ENCODE measurements at regions not wholly inside any gene's neighbourhood (a gene's known extent, or its start where the extent isn't known, plus 50 kb on each side); places are given as distances from the start of the nearest gene placed in this dataset.
"Not testable (repeated sequence)": the region's sequence is repeated elsewhere in the genome, so short reads cannot be mapped to it uniquely, and the experiment has no call there.

DNA sequence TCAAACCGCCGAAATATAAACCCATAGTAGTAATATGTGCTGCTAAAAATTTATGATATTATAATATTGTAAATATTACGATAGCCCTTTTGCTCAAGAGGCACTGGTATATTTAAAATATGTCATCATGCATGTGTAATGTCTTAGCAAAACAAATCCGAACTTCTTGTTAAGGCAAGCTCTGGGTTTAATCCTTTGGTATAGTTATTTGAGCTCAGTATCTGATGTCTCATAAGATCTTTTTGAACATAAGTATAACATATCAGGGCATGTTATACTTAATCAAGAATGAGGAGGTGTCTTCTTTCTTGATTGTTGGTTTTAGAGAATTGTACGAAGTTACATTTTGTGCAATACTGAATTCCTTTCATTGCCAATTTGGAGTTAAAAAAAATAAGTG, 154.1 kb upstream of the CBLB start:
- DNase-seq (ENCODE audit: low read depth in 2 of 2), result no peak

- DNase-seq (ENCODE audit: low read depth in 2 of 2), result no peak
These were observed 156.4 kb upstream of the CBLB start for GRCh38 chr3:106025151-106025722.

- DNase-seq (ENCODE audit: low read depth in 2 of 2), result no peak
These were observed 161.3 kb upstream of the CBLB start for GRCh38 chr3:106029954-106030626.

DNA sequence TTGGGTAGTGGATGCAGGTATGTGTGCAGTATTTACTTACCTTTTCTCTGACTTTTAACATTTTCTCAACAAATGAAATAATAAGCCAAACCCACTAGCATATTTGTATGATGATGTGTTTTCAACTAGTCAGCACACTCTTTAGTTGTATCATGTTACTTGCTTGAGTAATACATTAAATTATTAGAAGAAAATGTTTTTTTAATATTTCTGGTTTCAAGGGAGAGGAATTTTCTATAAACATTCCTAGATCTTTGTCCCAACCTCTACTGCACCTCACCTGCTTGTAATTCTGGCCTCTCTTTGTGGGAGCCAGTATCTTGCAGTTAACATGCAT, 161.8 kb upstream of the CBLB start:
- DNase-seq (ENCODE audit: low read depth in 2 of 2), result no peak

- DNase-seq (ENCODE audit: low read depth in 2 of 2), result no peak
These were observed 163.7 kb upstream of the CBLB start for GRCh38 chr3:106032479-106032878.

GRCh38 chr3:106033654-106034053, 164.8 kb upstream of the CBLB start:
- no peak for DNase-seq (ENCODE audit: low read depth in 2 of 2)

- no peak for DNase-seq (ENCODE audit: low read depth in 2 of 2)
These were observed 165.5 kb upstream of the CBLB start for GRCh38 chr3:106034313-106034712.

DNA sequence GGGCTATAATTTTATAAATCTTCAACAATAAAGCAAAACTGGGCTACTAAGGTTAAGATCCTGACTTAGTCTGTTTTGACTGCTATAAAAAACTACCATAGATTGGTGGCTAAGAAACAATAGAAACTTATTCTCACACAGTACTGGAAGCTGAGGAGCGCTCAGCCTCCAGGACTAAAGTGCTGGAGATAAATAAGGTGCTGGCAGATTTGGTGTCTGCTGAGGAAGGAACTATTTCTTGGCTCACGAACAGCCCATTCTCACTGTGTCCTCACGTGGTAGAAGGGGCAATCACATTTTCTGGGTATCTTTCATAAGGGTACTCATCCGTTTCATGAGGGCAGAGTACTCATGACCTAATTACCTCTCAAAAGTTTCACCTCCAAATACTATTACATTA, 166.8 kb upstream of the CBLB start:
- no peak for DNase-seq (ENCODE audit: low read depth in 2 of 2)

- DNase-seq (ENCODE audit: low read depth in 2 of 2), result no peak
These were observed 167.9 kb upstream of the CBLB start for GRCh38 chr3:106036696-106037095.

GRCh38 chr3:106047221-106047620, 178.4 kb upstream of the CBLB start:
- no peak for DNase-seq (ENCODE audit: low read depth in 2 of 2)

DNA sequence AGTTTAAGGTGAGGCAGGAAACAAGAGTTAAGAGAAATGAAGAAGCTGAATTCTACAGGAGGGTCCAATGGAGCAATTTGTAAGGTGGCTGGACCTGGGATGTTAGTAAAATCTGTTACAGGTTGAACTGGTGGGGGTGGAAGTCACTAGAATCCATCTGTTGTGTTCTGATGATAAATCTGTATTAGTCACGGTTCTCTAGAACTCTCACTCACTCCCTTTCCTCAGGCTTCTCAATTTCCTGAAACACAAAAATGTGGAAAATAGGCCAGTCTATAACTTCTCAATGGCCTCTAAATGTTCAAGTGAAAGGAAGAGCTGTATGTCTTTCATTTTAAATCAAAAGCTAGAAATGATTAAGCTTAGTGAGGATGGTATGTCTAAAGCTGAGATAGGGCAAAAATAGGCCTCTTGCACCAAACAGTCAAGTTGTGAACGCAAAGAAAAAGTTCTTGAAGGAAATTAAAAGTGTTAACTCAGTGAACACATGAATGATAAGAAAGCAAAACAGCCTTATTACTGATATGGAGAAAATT, 180.2 kb upstream of the CBLB start:
- DNase-seq (ENCODE audit: low read depth in 2 of 2), result no peak

DNA sequence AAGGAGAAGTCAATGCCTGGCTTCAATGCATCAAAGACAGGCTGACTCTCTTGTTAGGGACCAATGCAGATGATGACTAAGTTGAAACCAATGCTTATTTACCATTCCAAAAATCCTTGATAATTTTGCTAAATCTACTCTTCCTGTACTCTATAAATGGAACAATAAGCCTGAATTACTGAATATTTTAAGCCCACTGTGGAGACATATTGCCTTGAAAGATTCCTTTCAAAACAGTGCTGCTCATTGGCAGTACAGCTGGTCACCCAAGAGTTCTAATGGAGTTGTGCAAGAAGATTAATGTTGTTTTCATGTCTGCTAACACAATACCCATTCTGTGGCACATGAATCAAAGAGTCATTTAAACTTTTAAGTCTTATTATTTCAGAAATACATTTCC, 181.0 kb upstream of the CBLB start:
- no peak for DNase-seq (ENCODE audit: low read depth in 2 of 2)

DNA sequence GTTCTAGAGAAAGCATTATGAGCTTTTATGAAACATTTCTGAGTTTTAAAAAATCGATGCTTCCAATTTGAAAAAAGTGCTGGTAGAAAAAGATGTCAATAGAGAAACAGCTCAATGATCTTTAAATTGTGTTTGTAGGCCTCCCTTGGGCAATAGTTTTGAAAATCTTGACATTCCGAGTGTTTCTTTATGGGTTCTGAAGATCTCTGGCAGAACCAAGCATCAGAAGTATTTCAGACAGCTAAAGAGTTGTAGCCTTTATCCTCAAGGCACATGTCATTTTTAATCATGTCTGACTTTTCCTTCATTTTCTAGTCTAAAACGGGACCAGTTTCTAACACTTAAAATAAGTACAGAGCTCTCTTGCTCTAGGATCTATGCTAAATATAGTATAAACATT, 188.1 kb upstream of the CBLB start:
- no peak for DNase-seq (ENCODE audit: low read depth in 2 of 2)

GRCh38 chr3:106058475-106058874, 189.7 kb upstream of the CBLB start:
- no peak for DNase-seq (ENCODE audit: low read depth in 2 of 2)

- no peak for DNase-seq (ENCODE audit: low read depth in 2 of 2)
These were observed 191.2 kb upstream of the CBLB start for GRCh38 chr3:106059953-106060517.

DNA sequence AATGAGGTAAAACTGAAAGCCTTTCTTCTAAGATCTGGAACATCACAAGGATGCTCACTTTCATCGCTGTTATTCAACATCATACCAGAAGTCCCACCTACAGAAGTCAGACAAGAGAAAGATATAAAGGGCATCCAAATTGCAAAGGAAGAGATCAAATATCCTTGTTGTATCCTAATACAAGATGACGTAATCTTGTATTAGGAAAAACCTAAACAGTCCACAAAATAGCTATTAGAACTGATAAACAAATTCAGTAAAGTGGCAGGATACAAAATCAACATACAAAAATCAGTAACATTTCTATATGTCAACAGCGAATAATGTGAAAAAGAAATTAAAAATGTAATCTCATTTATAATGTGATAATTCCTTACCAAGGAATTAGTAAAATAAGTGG, 195.1 kb upstream of the CBLB start:
- DNase-seq (ENCODE audit: low read depth in 2 of 2), result no peak

DNA sequence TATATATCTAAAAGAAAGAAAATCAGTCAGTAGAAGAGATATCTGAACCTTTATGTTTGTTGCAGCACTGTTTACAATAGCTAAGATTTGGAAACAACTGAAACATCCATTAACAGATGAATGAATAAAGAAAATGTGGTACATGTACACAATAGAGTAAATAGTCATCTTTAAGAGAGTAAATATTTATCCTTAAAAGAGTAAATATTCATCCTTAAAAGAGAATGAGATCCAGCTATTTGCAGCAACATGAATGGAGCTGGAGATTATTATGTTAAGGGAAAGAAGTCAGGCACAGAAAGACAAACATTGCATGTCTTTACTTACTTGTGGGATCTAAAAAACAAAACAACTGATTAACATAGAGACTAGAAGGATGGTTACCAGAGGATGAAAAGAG, 197.0 kb upstream of the CBLB start:
- no peak for DNase-seq (ENCODE audit: low read depth in 2 of 2)

- DNase-seq (ENCODE audit: low read depth in 2 of 2), result no peak
These were observed 198.9 kb upstream of the CBLB start for GRCh38 chr3:106067711-106068110.

DNA sequence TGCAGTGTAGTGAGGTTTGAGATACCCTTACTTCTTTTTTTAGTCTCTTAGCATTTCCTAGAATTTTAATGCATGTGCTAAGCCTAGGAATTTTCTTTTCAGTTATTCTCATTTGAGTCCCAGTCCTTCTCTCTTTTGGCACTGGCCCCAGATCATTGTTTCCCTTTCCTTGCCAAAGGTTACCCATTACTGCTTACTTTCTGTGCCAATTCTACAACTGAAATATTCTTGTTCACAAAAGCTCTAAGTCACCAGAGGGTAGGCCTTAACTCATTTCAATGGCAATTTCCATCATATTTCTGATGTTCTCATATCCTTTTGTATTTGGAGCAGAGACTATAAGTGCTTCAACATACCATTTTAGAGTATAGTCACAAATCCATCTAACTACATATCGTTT, 199.6 kb upstream of the CBLB start:
- no peak for DNase-seq (ENCODE audit: low read depth in 2 of 2)

GRCh38 chr3:106068795-106069194, 200.0 kb upstream of the CBLB start:
- no peak for DNase-seq (ENCODE audit: low read depth in 2 of 2)

DNA sequence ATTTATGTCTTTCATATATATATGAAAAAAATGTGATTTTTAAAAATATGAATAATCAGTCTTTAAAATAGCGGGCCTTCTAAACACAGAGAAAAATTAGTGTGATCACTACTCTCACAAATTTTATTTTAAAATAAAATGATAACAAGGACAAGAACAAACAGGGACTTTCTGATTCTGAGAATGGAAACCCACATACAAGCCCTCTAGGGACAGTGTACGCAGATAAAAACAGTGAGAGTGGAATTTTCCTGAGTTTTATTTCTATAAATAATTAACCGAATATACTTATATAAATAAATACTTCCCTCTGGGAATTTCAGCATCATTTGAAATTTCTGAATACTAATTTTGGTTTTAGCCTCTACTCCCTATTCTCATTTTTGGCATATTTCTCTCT, 201.4 kb upstream of the CBLB start:
- DNase-seq (ENCODE audit: low read depth in 2 of 2), result no peak

DNA sequence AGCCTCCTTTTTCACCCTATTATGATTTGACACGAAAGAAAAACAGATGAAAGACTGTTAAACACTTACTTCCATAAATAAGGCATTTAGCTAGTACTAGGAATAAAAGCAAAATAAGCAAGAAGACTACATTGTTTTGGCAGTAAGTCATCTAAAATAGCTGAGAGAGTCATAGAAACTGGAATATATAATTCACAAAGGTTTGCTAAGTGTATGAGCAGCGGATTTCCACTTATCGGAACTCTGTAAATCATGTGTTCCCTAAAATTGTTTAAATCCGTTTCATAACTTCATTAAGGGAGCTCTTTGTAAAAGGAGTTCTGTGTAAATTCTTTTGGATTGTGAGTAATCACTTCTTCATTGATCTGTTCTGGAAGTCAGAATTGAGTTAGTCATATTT, 202.5 kb upstream of the CBLB start:
- no peak for DNase-seq (ENCODE audit: low read depth in 2 of 2)

GRCh38 chr3:106072596-106072995, 203.8 kb upstream of the CBLB start:
- not testable (repeated sequence) for DNase-seq (ENCODE audit: low read depth in 2 of 2)

DNA sequence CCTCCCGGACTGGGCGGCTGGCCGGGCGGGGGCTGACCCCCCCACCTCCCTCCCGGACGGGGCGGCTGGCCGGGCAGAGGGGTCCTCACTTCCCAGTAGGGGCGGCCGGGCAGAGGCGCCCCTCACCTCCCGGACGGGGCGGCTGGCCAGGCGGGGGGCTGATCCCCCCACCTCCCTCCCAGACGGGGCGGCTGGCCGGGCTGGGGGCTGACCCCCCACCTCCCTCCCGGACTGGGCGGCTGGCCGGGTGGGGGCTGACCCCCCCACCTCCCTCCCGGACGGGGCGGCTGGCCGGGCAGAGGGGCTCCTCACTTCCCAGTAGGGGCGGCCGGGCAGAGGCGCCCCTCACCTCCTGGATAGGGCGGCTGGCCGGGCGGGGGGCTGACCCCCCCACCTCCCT, 205.0 kb upstream of the CBLB start:
- DNase-seq (ENCODE audit: low read depth in 2 of 2), result not testable (repeated sequence)

Data from stimulated activated CD4-positive, alpha-beta T cell treated with anti-CD3 and anti-CD28 coated beads, Interleukin-4, amount 100 ng/mL, for 48 hours (primary cell).